Astrocyte of the spinal cord (primary cell): ENCODE measurements at regions not wholly inside any gene's neighbourhood (a gene's known extent, or its start where the extent isn't known, plus 50 kb on each side); places are given as distances from the start of the nearest gene placed in this dataset.

Source experiments
- DNase-seq: peaks from one replicate; pipeline ENCODE4 v3.0.0; 2011; ENCODE audit warnings: low read depth, low spot score
- H3K4me3 ChIP-seq: 2 replicates; pipeline ENCODE4 v1.5.1; 2011; ENCODE audit warnings: low read depth, mild to moderate bottlenecking, low read length, moderate library complexity
- in situ Hi-C: cut with HindIII; loops from 2 replicates; pipeline ENCODE4 v1.10.0; 2017; ENCODE audit warnings: low sequenced_read_pairs
- TF ChIP-seq, protein P1 (sequence below): IDR thresholded peaks from 2 replicates; pipeline ENCODE4 v1.5.1; 2012; ENCODE audit warnings: low read depth, mild to moderate bottlenecking, low read length, inconsistent platforms

DNA sequence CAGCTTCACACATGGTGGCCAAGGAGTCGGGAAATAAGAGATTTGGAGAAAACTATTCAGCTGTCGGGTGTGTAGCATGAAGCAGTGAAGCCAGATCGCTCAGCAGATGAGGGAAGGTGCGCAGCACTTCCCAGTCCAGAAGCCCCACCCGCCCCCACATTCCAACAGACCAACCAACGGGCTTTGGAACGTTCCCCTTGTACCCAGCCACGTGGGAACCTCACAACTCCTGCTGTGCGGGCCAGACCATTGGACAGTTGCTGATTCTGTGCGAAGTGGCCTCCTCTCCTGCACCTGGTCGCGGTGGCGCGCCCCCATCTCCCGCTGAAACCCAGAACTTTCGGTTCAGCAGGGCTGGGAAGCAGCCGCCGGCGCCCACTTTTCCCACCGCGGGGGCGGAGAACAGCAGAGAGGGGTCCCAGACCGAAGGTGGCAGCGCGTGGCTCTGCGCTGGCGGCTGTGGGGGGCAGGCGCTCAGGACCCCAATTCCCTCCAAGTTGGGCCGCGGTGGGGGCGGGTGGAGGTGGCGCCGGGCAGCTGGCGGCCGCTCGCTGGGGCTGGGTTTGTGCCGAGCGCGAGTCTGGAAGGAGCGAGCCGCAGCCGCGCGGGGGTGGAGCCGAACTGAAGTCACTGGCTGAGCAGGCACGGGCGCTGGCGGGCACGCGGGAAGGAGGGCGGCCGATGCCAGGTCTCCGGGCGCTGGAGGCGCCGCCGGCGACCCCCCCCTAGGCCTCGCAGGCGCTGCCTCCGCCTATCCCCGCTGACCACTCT, 1301.5 kb upstream of the SORCS1 start:
- DNase-seq, result peak; percentile 7
- peak overlapping the region; percentile 44 for H3K4me3 ChIP-seq
- TF ChIP-seq, protein P1, sequence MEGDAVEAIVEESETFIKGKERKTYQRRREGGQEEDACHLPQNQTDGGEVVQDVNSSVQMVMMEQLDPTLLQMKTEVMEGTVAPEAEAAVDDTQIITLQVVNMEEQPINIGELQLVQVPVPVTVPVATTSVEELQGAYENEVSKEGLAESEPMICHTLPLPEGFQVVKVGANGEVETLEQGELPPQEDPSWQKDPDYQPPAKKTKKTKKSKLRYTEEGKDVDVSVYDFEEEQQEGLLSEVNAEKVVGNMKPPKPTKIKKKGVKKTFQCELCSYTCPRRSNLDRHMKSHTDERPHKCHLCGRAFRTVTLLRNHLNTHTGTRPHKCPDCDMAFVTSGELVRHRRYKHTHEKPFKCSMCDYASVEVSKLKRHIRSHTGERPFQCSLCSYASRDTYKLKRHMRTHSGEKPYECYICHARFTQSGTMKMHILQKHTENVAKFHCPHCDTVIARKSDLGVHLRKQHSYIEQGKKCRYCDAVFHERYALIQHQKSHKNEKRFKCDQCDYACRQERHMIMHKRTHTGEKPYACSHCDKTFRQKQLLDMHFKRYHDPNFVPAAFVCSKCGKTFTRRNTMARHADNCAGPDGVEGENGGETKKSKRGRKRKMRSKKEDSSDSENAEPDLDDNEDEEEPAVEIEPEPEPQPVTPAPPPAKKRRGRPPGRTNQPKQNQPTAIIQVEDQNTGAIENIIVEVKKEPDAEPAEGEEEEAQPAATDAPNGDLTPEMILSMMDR, result no peak
- in situ Hi-C loops, result no loop called here

DNA sequence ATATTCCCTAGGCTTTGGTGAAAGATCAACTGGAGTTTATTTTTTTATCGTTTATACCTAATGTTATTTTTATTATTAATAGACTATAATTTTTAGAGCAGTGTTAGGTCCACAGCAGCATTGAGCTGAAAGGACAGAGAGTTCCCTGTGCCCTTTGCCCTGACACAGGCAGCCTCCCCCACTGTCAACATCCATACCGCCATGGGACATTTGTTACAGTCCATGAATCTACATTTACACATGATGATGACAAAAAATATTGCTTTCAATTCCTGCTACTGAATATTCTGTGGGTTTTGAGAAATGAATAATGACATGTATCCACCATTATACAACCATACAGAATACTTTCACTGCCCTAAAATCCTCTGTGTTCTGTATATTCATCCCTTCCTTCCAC, 1297.5 kb upstream of the SORCS1 start:
- no peak overlapping the region for H3K4me3 ChIP-seq
- in situ Hi-C loops, result no loop called here
- TF ChIP-seq, protein P1, result no peak
- no peak for DNase-seq

DNA sequence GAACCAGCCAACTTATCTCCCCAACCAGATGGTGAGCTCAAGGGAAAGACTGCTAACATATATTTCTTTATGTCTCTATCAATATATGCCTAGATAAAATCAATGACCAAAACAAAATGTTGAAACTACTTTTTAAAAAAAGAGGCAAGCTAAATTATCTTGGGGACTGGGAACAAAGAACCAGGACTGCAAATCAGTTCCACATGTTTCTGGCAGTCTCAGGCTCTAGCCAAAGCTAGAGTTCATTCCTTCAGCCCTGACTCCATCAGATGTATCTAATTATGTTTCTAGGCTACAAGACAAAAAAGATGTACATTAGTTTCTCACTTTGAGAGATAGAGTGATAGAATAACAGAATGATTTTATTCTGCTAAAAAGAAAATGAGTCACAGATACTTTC, 1290.3 kb upstream of the SORCS1 start:
- DNase-seq, result no peak
- in situ Hi-C loops, result no loop called here
- no peak overlapping the region for H3K4me3 ChIP-seq
- TF ChIP-seq, protein P1, result no peak

DNA sequence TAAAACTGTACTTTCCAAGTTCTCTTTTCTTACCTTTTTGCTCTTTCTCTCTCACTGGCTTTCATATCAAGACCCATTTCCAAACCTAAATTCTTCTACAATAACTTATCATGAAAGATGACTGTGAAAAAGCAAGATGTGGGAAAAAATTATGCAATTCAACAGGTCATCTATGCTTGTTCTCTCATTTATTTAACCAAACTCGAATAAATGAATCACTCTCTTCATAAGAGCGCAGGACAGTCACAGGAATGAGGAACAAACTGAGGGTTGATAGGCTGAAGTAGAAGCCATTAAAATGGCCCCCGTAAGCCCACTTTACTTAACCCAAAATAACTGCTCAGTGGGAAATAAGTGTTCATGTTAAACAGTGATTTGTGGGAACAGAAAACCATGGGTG, 1289.7 kb upstream of the SORCS1 start:
- DNase-seq, result no peak
- in situ Hi-C loops, result no loop called here
- H3K4me3 ChIP-seq, result no peak overlapping the region
- TF ChIP-seq, protein P1, result no peak

DNA sequence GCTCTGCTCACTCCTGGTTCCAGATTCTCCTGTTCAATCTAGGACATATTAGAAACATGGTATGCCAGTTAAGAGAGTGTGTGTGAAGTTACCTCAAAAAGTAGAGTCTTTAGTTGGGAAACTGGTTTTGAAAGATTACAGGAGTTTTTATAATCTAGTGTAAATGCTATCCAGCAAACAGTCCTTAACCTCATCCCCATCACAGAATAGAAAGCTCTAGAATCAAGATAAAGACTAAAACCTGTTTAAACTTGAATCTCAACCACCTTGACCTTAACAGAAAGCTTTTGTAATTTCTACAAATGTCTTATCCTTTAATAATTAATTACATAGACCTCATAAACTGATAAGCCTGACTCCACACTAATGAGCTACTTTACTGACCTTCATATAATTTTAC, 1288.7 kb upstream of the SORCS1 start:
- in situ Hi-C loops, result no loop called here
- TF ChIP-seq, protein P1, result no peak
- no peak overlapping the region for H3K4me3 ChIP-seq
- DNase-seq, result no peak

DNA sequence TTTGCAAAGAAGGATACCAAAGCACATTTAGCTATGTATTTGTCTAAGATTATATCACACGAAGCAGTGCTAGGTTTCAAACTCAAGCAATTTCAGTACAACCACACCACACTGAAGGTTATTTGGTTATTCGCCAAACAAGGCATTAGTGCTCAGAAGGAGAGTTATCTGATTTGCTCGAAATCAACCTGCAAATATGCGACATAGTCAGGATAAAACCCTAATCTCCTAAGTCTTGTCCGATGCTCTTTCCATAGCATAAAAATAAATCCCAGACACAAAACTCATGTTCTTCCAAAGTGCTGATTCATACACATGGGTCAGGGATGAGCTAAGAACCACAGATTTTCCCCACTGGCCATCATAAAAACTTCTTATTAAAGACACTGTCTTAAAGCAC, 1288.0 kb upstream of the SORCS1 start:
- DNase-seq, result no peak
- TF ChIP-seq, protein P1, result no peak
- in situ Hi-C loops, result no loop called here
- H3K4me3 ChIP-seq, result no peak overlapping the region
